ENCODE measurements at regions not wholly inside any gene's neighbourhood (a gene's known extent, or its start where the extent isn't known, plus 50 kb on each side); places are given as distances from the start of the nearest gene placed in this dataset.
A peak's percentile ranks its signal among the peaks of the same experiment; 100 is the strongest.
"Not testable (repeated sequence)": the region's sequence is repeated elsewhere in the genome, so short reads cannot be mapped to it uniquely, and the experiment has no call there.

DNA sequence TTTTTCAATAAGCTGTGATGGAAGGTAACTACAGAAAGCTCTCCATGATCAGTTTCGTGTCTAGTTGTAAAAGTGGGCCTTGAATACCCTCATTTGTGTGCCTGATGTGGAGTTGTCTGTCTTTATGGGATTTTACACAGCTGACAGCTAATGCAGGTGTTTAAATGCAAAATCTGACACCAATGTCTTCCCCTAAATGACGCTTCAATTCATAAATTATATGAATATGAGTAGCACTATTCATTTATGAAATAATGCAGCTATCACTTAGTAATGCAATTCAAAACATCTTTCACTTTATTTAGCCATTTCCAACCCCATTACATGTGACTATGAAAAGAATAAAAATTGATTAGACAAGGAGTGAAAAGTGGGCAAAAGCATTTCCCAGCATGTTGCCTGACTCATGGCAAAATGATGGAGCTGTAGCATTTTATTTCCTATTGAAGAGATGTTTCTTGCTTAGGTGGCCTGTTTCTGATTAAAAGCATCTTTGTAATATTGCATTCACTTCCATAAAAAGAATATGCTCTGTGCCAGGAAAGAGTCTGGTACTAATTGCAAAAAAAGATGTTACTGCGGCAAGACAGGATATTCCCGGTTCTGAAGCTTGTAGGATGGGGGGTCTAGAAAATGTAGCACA lies 116.7 kb upstream of the HAPLN1 start:
- Histone ChIP-seq H3K4me3 (ENCODE audit: insufficient read depth, low read depth, low read length) (no peak overlapping the region), H3K27me3 (ENCODE audit: control insufficient read depth, insufficient read depth, low read length) (no peaks in the 10 kb centered on the region), H3K36me3 (replicated peaks; ENCODE audit: control insufficient read depth, insufficient read depth, low read length) (no peaks in the 10 kb centered on the region)
- no peak for DNase-seq

DNA sequence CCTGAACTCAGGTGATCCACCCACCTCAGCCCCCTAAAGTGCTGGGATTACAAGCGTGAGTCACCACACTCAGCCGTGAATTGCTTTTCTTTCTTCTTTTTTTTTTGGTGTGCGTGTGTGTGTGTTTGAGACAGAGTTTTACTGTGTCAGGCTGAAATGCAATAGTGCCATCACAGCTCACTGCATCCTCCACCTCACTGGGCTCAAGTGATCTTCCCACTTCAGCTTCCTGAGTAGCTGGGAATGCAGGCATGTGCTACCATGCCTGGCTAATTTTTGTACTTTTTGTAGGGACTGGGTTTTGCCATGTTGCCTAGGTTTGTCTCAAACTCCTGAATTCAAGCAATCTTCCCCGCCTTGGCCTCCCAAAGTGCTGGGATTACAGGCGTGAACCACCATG lies 113.7 kb upstream of the HAPLN1 start:
- no peak for DNase-seq
- Histone ChIP-seq H3K36me3 (replicated peaks; ENCODE audit: control insufficient read depth, insufficient read depth, low read length) (no peaks in the 10 kb centered on the region), H3K27me3 (ENCODE audit: control insufficient read depth, insufficient read depth, low read length) (no peaks in the 10 kb centered on the region), H3K4me3 (ENCODE audit: insufficient read depth, low read depth, low read length) (no peak overlapping the region)

DNA sequence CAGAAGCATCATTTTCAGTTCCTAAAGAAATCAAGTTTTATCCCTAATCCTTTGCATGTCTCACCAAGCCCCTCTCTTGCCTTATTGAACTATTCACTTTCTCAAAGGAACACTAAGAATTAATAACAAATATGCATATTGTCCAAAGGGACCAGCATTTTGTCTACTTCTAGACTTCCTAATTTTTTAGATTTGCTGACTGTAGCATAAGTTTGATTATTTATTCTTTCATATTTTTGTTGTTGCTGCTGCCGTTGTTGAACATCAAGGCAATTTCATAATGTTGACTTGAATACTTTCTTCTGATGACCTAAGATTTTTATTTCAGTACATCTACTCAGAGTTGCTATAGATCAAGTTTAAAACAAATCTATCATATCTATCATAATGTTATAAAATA lies 111.2 kb upstream of the HAPLN1 start:
- H3K27me3 ChIP-seq (ENCODE audit: control insufficient read depth, insufficient read depth, low read length): no peaks in the 10 kb centered on the region
- no peak overlapping the region for H3K4me3 ChIP-seq (ENCODE audit: insufficient read depth, low read depth, low read length)
- no peak for DNase-seq
- no peaks in the 10 kb centered on the region for H3K36me3 ChIP-seq (replicated peaks; ENCODE audit: control insufficient read depth, insufficient read depth, low read length)

DNA sequence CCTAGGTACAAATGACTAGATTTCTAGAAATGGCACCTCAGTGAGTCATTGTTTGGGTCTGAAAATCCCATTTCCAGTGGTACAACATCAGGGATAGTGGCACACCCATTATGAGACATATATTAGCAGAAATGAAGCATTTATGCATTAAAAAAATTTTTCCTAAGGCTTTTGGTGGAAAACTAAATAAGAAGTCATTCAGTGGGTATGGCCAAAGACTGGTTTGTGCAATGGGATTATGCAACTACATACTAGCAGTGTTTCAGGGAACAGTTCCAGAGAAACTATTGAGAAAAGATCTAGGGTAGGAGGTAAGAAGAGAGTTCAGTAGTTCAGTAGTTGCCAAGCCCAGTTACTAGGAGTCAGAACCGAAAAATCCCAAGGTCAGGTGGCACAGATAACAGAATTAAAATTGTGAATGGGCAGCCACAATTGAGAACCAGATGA lies 106.5 kb upstream of the HAPLN1 start:
- DNase-seq: no peak
- Histone ChIP-seq H3K27me3 (ENCODE audit: control insufficient read depth, insufficient read depth, low read length) (no peaks in the 10 kb centered on the region), H3K36me3 (replicated peaks; ENCODE audit: control insufficient read depth, insufficient read depth, low read length) (no peaks in the 10 kb centered on the region), H3K4me3 (ENCODE audit: insufficient read depth, low read depth, low read length) (no peak overlapping the region)

DNA sequence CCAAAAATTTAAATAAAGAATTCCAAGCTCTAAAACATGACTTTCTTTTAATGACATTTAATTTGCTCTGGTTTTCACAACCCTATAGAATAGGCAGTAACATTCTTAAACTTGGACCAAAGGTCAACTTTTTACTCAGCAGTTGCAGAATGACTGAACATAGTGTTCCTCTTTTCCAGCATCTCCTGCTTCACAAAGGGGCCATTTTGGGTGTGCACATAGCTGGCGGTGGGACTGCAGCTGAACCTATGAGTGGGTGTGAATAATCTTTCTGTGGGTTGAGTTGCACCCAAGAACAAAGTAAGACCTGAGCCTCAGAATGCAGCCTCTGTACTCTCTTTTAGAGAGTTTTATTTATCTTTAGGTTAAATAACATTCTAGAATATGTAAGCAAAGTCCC lies 96.9 kb upstream of the HAPLN1 start:
- Histone ChIP-seq H3K4me3 (ENCODE audit: insufficient read depth, low read depth, low read length) (no peak overlapping the region), H3K36me3 (replicated peaks; ENCODE audit: control insufficient read depth, insufficient read depth, low read length) (no peaks in the 10 kb centered on the region), H3K27me3 (ENCODE audit: control insufficient read depth, insufficient read depth, low read length) (no peaks in the 10 kb centered on the region)
- DNase-seq: no peak

DNA sequence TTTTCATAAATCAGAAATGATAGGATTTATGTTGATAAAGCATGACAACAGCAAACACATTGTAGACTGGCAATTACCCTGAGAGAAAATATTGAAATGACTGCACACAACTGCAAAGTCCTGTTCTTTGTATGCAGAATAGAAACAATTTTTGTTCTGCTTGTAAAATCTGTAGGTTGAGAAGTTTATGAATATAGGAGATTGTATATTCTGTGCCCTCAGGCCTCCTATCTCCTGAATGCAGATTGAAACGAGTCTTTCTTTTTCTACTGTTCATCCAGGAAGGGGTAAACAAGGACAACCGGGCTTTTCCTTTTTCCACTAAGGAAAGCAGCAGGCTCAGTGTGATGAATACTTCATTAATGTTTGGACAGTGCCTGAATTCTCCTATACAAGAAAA lies 95.0 kb upstream of the HAPLN1 start:
- DNase-seq: no peak
- Histone ChIP-seq H3K36me3 (replicated peaks; ENCODE audit: control insufficient read depth, insufficient read depth, low read length) (no peaks in the 10 kb centered on the region), H3K27me3 (ENCODE audit: control insufficient read depth, insufficient read depth, low read length) (no peaks in the 10 kb centered on the region), H3K4me3 (ENCODE audit: insufficient read depth, low read depth, low read length) (no peak overlapping the region)

DNA sequence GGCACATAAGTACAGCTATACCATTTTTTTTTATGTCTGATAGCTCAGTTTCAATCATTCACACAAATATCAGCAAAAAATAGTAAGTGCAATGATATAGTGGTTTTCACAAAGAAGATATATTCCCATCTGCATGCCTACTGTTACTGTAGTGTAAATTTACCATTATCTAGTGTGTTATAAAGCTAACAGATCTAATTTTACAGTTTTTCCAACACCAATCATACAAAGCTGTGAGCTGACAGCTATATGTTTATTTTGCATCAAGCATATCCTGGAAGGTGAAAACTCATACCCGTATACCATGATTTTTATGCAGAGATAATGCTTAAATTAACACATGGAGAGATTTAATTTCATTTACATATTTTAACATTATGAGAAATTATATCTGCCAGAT lies 89.9 kb upstream of the HAPLN1 start:
- Histone ChIP-seq H3K27me3 (ENCODE audit: control insufficient read depth, insufficient read depth, low read length) (no peaks in the 10 kb centered on the region), H3K36me3 (replicated peaks; ENCODE audit: control insufficient read depth, insufficient read depth, low read length) (no peaks in the 10 kb centered on the region), H3K4me3 (ENCODE audit: insufficient read depth, low read depth, low read length) (no peak overlapping the region)
- no peak for DNase-seq

DNA sequence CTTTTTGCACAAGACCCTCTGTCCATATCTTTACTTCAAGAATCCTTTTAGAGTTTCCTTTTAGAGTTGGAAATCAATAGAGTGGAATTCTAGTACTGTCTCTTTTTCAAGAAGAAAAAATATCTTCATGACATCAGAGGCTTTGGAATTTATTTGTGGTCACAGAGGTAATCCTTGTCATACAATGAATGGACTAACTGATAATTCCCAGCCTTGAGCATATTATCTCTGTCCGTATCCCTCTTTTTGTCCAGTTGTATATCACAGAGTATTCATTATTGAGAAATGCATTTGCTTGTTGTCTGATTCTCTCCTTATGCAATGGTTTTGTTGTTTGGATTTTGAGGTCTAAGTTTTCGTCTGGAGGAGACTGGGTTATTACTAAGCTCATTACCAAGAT lies 82.0 kb upstream of the HAPLN1 start:
- no peak overlapping the region for H3K4me3 ChIP-seq (ENCODE audit: insufficient read depth, low read depth, low read length)
- H3K27me3 ChIP-seq (ENCODE audit: control insufficient read depth, insufficient read depth, low read length): no peaks in the 10 kb centered on the region
- no peak for DNase-seq
- no peaks in the 10 kb centered on the region for H3K36me3 ChIP-seq (replicated peaks; ENCODE audit: control insufficient read depth, insufficient read depth, low read length)

DNA sequence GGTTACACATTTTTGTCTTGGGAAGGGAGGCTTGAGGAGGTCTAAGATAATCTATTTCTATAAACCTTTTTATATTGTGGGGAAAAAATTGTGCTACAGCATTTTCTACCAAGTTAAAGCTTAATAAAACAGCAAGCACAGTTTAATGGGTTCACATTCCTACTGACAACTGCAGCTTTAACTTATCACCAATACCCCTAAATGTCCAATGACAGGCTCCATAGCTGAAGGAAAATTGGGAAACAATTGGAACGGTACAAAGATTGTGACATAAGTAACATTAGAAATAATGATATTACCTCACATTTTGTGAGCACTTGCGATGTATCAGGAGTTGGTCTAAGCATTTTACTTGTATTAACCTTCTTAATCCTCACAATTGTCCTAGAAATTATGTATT lies 79.5 kb upstream of the HAPLN1 start:
- DNase-seq: no peak
- no peak overlapping the region for H3K4me3 ChIP-seq (ENCODE audit: insufficient read depth, low read depth, low read length)
- H3K36me3 ChIP-seq (replicated peaks; ENCODE audit: control insufficient read depth, insufficient read depth, low read length): no peaks in the 10 kb centered on the region
- H3K27me3 ChIP-seq (ENCODE audit: control insufficient read depth, insufficient read depth, low read length): no peaks in the 10 kb centered on the region

DNA sequence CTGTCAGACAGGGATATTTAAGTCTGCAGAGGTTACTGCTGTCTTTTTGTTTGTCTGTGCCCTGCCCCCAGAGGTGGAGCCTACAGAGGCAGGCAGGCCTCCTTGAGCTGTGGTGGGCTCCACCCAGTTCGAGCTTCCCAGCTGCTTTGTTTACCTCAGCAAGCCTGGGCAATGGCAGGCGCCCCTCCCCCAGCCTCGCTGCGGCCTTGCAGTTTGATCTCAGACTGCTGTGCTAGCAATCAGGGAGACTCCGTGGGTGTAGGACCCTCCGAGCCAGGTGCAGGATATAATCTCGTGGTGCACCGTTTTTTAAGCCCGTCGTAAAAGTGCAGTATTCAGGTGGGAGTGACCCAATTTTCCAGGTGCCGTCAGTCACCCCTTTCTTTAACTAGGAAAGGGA lies 78.4 kb upstream of the HAPLN1 start:
- DNase-seq; H3K36me3 ChIP-seq (replicated peaks; ENCODE audit: control insufficient read depth, insufficient read depth, low read length): not testable (repeated sequence)
- H3K4me3 ChIP-seq (ENCODE audit: insufficient read depth, low read depth, low read length): peak overlapping the region; percentile 12; the same call in 1 of the 2 replicates

DNA sequence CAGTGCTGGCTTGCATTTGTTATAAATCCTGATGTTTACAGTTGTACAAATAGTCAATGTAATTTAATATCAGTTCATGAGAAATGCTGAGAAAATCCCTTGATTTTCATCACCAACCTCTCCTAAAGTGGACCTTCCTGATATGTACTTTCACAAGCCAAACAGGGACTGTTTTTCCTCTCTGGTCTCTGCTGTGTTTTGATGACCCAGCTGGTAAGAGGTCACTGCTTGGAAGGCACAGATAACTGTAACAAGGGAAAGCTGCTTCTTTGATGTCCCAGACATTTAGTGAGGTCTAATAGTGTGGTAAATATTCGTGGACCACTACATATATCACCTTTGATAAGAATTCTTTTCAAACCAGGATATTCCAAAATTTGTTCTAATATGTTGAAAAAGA lies 68.7 kb upstream of the HAPLN1 start:
- no peaks in the 10 kb centered on the region for H3K36me3 ChIP-seq (replicated peaks; ENCODE audit: control insufficient read depth, insufficient read depth, low read length)
- no peak overlapping the region for H3K4me3 ChIP-seq (ENCODE audit: insufficient read depth, low read depth, low read length)
- H3K27me3 ChIP-seq (ENCODE audit: control insufficient read depth, insufficient read depth, low read length): no peaks in the 10 kb centered on the region
- no peak for DNase-seq

More for the DNA sequence above, 78.4 kb upstream of the HAPLN1 start:
- H3K27me3 ChIP-seq (ENCODE audit: control insufficient read depth, insufficient read depth, low read length): not testable (repeated sequence)

DNA sequence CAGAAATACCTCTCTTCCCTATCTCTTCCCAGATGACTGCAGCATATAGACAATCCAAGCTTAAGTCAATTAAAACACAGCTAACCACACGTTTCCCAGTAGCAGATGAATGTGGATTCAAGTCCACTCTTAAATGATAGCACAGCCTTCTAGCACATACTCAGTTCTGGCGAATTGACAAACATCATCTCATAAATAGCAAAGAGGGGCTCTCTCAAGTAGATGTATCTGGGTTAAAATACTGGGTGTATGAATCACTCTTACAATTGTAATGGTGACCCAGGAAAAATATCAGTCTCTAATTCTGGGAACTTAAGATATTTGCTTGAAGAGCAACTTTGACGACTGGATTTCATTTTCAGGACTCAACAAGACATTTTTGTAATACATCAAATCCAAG lies 67.0 kb upstream of the HAPLN1 start:
- DNase-seq: no peak
- H3K4me3 ChIP-seq (ENCODE audit: insufficient read depth, low read depth, low read length): no peak overlapping the region
- no peaks in the 10 kb centered on the region for H3K27me3 ChIP-seq (ENCODE audit: control insufficient read depth, insufficient read depth, low read length)
- H3K36me3 ChIP-seq (replicated peaks; ENCODE audit: control insufficient read depth, insufficient read depth, low read length): no peaks in the 10 kb centered on the region

DNA sequence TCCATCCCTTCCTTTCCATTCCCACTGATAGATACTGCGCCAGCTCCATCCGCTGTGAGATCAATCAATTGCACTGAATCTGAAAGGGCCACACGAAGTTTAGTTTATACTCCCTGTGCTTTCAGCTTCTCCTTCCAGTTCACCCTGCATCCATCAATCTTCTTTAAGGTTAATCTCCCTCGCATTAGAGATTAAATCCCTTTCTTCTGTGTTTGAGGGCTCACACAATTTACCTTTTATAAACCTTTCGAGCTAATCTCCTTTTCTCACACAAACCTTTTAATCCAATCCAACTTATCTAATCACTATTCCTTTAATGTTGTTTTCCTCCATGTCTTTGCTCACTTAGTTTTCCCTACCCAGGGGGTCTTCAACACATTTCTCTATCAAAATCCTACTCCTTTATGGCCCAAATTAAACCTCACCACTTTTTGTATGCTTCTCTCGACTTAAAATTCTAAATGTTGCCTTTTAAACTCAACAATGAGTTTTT lies 64.6 kb upstream of the HAPLN1 start:
- Histone ChIP-seq H3K4me3 (ENCODE audit: insufficient read depth, low read depth, low read length) (no peak overlapping the region), H3K27me3 (ENCODE audit: control insufficient read depth, insufficient read depth, low read length) (no peaks in the 10 kb centered on the region), H3K36me3 (replicated peaks; ENCODE audit: control insufficient read depth, insufficient read depth, low read length) (no peaks in the 10 kb centered on the region)
- DNase-seq: no peak

DNA sequence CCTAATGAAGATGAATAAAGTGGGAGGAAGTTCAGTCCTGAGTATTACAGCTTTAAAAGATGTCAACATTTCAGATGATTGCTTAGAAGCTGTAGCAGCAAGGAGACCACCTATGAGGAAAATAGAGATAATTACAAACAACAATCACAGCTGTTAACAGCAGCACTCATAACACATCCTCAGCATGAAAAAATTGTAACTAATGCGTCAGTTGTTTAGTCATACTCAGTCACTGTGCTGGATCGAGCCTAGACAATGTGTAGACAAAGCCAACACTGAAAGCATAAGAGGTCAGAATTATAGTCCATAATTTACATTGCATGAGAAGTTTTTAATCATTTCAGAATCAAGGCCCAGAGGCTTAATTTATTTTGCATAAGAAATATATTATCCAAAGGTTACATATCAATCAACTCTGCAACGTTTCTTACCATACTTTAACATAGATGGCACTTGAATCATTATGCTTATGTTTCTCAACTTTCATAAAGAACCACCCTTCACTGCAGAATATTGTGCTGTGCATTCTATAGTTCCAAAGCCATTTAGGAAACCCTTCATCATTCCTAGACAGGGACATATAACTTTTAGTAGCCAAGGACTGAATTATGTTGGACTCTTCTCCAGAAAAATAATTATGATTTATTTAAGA lies 60.2 kb upstream of the HAPLN1 start:
- Histone ChIP-seq H3K4me3 (ENCODE audit: insufficient read depth, low read depth, low read length) (no peak overlapping the region), H3K27me3 (ENCODE audit: control insufficient read depth, insufficient read depth, low read length) (no peaks in the 10 kb centered on the region), H3K36me3 (replicated peaks; ENCODE audit: control insufficient read depth, insufficient read depth, low read length) (no peaks in the 10 kb centered on the region)
- no peak for DNase-seq

DNA sequence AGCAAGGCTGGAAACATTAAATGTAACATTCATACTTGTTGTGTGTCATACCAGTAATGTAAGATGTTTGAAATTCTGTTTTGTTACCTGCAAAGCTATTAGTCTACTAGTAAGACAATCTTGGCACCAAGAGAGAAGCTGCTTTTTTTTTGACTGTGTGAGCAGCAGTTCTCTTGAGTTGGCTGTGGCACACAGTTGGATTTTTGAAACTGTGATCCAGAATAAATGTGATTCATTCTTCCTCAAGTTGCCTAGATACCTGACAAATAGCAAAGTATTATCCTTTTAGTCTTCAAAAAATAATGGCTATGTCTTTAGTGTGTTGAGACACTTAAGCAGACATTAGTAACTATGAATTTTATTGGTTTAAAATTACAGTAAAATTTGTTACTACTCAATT lies 57.2 kb upstream of the HAPLN1 start:
- H3K27me3 ChIP-seq (ENCODE audit: control insufficient read depth, insufficient read depth, low read length): no peaks in the 10 kb centered on the region
- H3K36me3 ChIP-seq (replicated peaks; ENCODE audit: control insufficient read depth, insufficient read depth, low read length): no peaks in the 10 kb centered on the region
- H3K4me3 ChIP-seq (ENCODE audit: insufficient read depth, low read depth, low read length): no peak overlapping the region
- DNase-seq: no peak
